HEK293T (cell line): ENCODE measurements at regions not wholly inside any gene's neighbourhood (a gene's known extent, or its start where the extent isn't known, plus 50 kb on each side); places are given as distances from the start of the nearest gene placed in this dataset.

Experiments
- BHLHE40 ChIP-seq: fragments of 450-650 bp; IDR thresholded peaks from 2 replicates; pipeline ENCODE4 v1.6.1; 2016; ENCODE audit warnings: mild to moderate bottlenecking, moderate library complexity, borderline replicate concordance
- CTBP1 ChIP-seq: fragments of 450-650 bp; IDR thresholded peaks from 2 replicates; pipeline ENCODE4 v1.6.1; 2016; ENCODE audit warnings: borderline replicate concordance
- FOXA1 ChIP-seq: fragments of 450-650 bp; IDR thresholded peaks from 2 replicates; pipeline ENCODE4 v1.6.1; 2016; ENCODE audit warnings: mild to moderate bottlenecking
- FOXK2 ChIP-seq: fragments of 450-650 bp; IDR thresholded peaks from 2 replicates; pipeline ENCODE4 v1.6.1; 2016; ENCODE audit warnings: mild to moderate bottlenecking
- FOXM1 ChIP-seq: fragments of 450-650 bp; IDR thresholded peaks from 2 replicates; pipeline ENCODE4 v1.6.1; 2017; ENCODE audit warnings: mild to moderate bottlenecking, borderline replicate concordance
- HDGF ChIP-seq: fragments of 450-650 bp; IDR thresholded peaks from 2 replicates; pipeline ENCODE4 v1.6.1; 2017; ENCODE audit warnings: antibody characterized with exemption, borderline replicate concordance
- L3MBTL2 ChIP-seq: fragments of 450-650 bp; conservative IDR thresholded peaks from 2 replicates; pipeline ENCODE4 v1.6.1; 2016; ENCODE audit warnings: mild to moderate bottlenecking
- LEF1 ChIP-seq: fragments of 450-650 bp; IDR thresholded peaks from 2 replicates; pipeline ENCODE4 v1.6.1; 2017; ENCODE audit warnings: mild to moderate bottlenecking, borderline replicate concordance
- NFRKB ChIP-seq: fragments of 450-650 bp; IDR thresholded peaks from 2 replicates; pipeline ENCODE4 v1.6.1; 2016; ENCODE audit warnings: mild to moderate bottlenecking, moderate library complexity
- SP1 ChIP-seq: fragments of 450-650 bp; IDR thresholded peaks from 2 replicates; pipeline ENCODE4 v1.6.1; 2017
- SUZ12 ChIP-seq: fragments of 450-650 bp; IDR thresholded peaks from 2 replicates; pipeline ENCODE4 v1.6.1; 2016; ENCODE audit warnings: mild to moderate bottlenecking
- TARDBP ChIP-seq: fragments of 450-650 bp; IDR thresholded peaks from 2 replicates; pipeline ENCODE4 v1.6.1; 2016
- ZNF384 ChIP-seq: fragments of 450-650 bp; IDR thresholded peaks from 2 replicates; pipeline ENCODE4 v1.6.1; 2016
- TF ChIP-seq, protein P1 (sequence below): fragments of 450-650 bp; IDR thresholded peaks from 2 replicates; pipeline ENCODE4 v1.6.1; 2016

DNA sequence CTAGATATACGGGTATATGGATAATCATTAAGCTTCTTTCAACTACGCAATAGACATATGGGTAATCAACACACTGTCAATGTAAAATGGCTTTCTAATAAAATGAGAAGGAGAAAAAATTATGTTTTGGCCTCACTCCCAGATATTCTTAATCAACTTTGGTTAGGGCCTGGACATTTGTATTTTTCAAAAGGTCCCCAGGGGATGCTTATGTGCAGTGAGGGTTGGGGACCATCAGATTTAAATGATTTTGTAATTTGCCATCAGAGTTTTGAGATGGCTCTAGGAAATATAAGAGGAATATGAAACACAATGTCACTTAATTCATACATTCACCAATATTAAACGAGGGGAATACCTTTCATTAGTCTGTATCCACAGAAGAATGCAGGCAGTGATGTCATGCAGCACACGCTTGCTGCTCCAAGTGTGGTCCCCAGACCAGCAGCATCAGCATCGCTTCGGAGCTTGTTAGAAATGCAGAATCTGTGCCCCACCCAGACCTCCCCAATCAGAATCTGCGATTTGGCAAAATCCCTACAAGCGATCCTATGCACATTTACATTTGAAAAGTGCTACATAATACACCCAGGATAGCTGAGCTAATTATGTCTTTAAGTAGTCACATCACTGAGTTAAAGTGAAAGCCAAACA lies 75.1 kb downstream of the INHBA start:
- TF ChIP-seq BHLHE40 = no peak
- no peak for TF ChIP-seq FOXK2
- TF ChIP-seq, protein P1, sequence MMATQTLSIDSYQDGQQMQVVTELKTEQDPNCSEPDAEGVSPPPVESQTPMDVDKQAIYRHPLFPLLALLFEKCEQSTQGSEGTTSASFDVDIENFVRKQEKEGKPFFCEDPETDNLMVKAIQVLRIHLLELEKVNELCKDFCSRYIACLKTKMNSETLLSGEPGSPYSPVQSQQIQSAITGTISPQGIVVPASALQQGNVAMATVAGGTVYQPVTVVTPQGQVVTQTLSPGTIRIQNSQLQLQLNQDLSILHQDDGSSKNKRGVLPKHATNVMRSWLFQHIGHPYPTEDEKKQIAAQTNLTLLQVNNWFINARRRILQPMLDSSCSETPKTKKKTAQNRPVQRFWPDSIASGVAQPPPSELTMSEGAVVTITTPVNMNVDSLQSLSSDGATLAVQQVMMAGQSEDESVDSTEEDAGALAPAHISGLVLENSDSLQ = no peak
- TF ChIP-seq SP1 = no peak
- no peak for TF ChIP-seq ZNF384
- no peak for TF ChIP-seq FOXA1
- no peak for TF ChIP-seq LEF1
- no peak for TF ChIP-seq FOXM1
- no peak for TF ChIP-seq TARDBP
- no peak for TF ChIP-seq HDGF
- no peak for TF ChIP-seq CTBP1
- no peak for TF ChIP-seq SUZ12
- TF ChIP-seq NFRKB = no peak
- TF ChIP-seq L3MBTL2 = no peak
